GM23248 (cell line): ENCODE measurements at regions not wholly inside any gene's neighbourhood (a gene's known extent, or its start where the extent isn't known, plus 50 kb on each side); places are given as distances from the start of the nearest gene placed in this dataset.

ENCODE experiments used
- EZH2 ChIP-seq: fragments of 200-600 bp; sonication (generic); IDR thresholded peaks from 2 replicates; pipeline ENCODE4 v1.6.1; 2018; ENCODE audit warnings: antibody characterized with exemption, mild to moderate bottlenecking; ENCODE audit not compliant: insufficient read depth, poor library complexity, severe bottlenecking
- EZH2phosphoT487 ChIP-seq: fragments of 200-600 bp; sonication (generic); IDR thresholded peaks from 2 replicates; pipeline ENCODE4 v1.6.1; 2018; ENCODE audit warnings: antibody characterized with exemption, moderate library complexity, mild to moderate bottlenecking, low read depth; ENCODE audit not compliant: insufficient read depth

DNA sequence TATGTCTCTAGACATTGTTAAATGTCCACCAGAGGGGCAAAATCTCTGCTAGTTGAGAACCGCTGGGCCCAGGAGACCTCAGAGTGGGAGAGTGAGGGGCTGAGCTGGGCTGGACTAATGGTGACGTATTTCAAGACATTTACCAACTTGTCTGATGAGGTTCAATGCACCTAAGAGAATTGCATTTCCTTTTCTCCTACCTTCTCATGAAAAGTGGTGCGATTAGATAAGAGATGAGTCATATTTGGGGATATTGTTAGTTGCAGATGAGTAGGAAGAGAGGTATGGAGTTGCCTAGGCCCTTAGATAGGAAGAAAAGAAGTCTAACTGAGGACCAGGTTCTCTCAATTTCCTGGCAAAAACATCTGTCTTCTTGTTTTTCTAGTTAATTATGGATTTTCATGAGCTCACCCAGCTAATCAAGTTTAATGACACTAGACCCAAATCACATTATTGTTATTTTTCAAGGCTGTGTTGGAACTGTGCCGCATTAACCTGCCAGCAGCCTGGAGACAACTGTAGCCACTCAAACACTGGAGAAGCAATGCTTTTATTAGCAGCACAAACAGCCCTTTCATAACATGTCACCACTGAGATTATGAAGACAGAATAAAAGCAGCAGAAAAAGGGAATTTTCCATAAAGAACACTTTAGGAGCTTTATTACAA lies 144.2 kb downstream of the PDCD6IP start:
- TF ChIP-seq EZH2 (no peak), EZH2phosphoT487 (no peak)
